Transverse colon (tissue), 3 donors: ENCODE measurements at regions not wholly inside any gene's neighbourhood (a gene's known extent, or its start where the extent isn't known, plus 50 kb on each side); places are given as distances from the start of the nearest gene placed in this dataset.

ENCODE experiments used
- CTCF ChIP-seq, 5 experiments: fragments of 200-600 bp in 3 of 5; fragments of 450-650 bp in 2 of 5; sonication (generic) in 3 of 5; IDR thresholded peaks; 1 replicate in 2 of 5; 2 replicates in 3 of 5; pipeline ENCODE4 v1.5.1; 2016 to 2017; ENCODE audit warnings: antibody characterized with exemption in 5 of 5, inconsistent platforms in 3 of 5, mild to moderate bottlenecking in 2 of 5, moderate library complexity in 1 of 5
- POLR2A ChIP-seq: fragments of 450-650 bp; IDR thresholded peaks from one replicate; pipeline ENCODE4 v1.6.1; 2016; ENCODE audit warnings: antibody characterized with exemption, mild to moderate bottlenecking, moderate library complexity

GRCh38 chr1:191907121-191907520 is 251.1 kb upstream of the RGS18 start:
- TF ChIP-seq CTCF (IDR thresholded peaks at IDR 0.05) (no peak), POLR2A (no peak)
